ENCODE measurements at regions not wholly inside any gene's neighbourhood (a gene's known extent, or its start where the extent isn't known, plus 50 kb on each side); places are given as distances from the start of the nearest gene placed in this dataset.

GRCh38 chr2:195413422-195413821 lies 243.6 kb upstream of the SLC39A10 start:
- no peaks in the 10 kb centered on the region for H4K20me1 ChIP-seq (replicated peaks; ENCODE audit: control insufficient read depth, extremely low read depth, insufficient read depth, low read length)
- FAIRE-seq = no peak
- H3K4me2 ChIP-seq (ENCODE audit: insufficient read depth, low read length) = no peak overlapping the region
- H2AFZ ChIP-seq (ENCODE audit: low read depth, low read length) = no peak overlapping the region
- H3K9ac ChIP-seq (replicated peaks; ENCODE audit: extremely low read depth, insufficient read depth, low read length) = no peak overlapping the region
- no peaks in the 10 kb centered on the region for H3K79me2 ChIP-seq (ENCODE audit: control insufficient read depth, insufficient read depth, low read length)
- BruUV-seq (replicated peaks) = no TSS peak
- intact Hi-C loops (cut with micrococcal nuclease) = no loop called here
- ChIA-PET POLR2A (no interaction called here), CTCF (no interaction called here)
- H3K27me3 ChIP-seq (ENCODE audit: control insufficient read depth in 2 of 2, insufficient read depth in 2 of 2, low read length in 2 of 2) = peaks cover 0 to 2% of the 10 kb centered on the region in 2 experiments
- no peaks in the 10 kb centered on the region for H3K9me1 ChIP-seq (replicated peaks; ENCODE audit: control insufficient read depth, extremely low read depth, insufficient read depth, low read length)
- H3K4me1 ChIP-seq (ENCODE audit: control insufficient read depth, extremely low read depth, insufficient read depth, low read length) = no peaks in the 10 kb centered on the region
- no peaks in the 10 kb centered on the region for H3K9me3 ChIP-seq (replicated peaks; ENCODE audit: control insufficient read depth, insufficient read depth, low read length)
- no peaks in the 10 kb centered on the region for H3K36me3 ChIP-seq (ENCODE audit: control insufficient read depth in 2 of 2, extremely low read depth in 1 of 2, insufficient read depth in 2 of 2, low read length in 2 of 2)
- no peak for TF ChIP-seq EZH2 (IDR thresholded peaks at IDR 0.05; ENCODE audit: borderline replicate concordance, low read depth, low read length, severe bottlenecking)
- dilution Hi-C loops (cut with MboI; ENCODE audit: extremely low pct_ligation_motif_present, low sequenced_read_pairs) = no loop called here
- no peak overlapping the region for H3K4me3 ChIP-seq (replicated peaks in 1 of 3; ENCODE audit: insufficient read depth in 1 of 3, low read depth in 1 of 3, low read length in 3 of 3)
- DNase-seq (ENCODE audit: low read depth, low spot score) = no peak
- H3K27ac ChIP-seq (ENCODE audit: insufficient read depth, low read depth, low read length) = no peak overlapping the region

GRCh38 chr2:195411219-195411687 lies 245.8 kb upstream of the SLC39A10 start:
- DNase-seq (ENCODE audit: low read depth, low spot score) = no peak
- intact Hi-C loops (cut with micrococcal nuclease) = no loop called here
- Histone ChIP-seq H3K4me1 (ENCODE audit: control insufficient read depth, extremely low read depth, insufficient read depth, low read length) (no peaks in the 10 kb centered on the region), H3K4me2 (ENCODE audit: insufficient read depth, low read length) (no peak overlapping the region), H3K4me3 (replicated peaks in 1 of 3; ENCODE audit: insufficient read depth in 1 of 3, low read depth in 1 of 3, low read length in 3 of 3) (no peak overlapping the region), H2AFZ (ENCODE audit: low read depth, low read length) (no peak overlapping the region), H3K27me3 (ENCODE audit: control insufficient read depth in 2 of 2, insufficient read depth in 2 of 2, low read length in 2 of 2) (peaks cover 0 to 2% of the 10 kb centered on the region in 2 experiments), H3K79me2 (ENCODE audit: control insufficient read depth, insufficient read depth, low read length) (no peaks in the 10 kb centered on the region), H4K20me1 (replicated peaks; ENCODE audit: control insufficient read depth, extremely low read depth, insufficient read depth, low read length) (no peaks in the 10 kb centered on the region), H3K9me3 (replicated peaks; ENCODE audit: control insufficient read depth, insufficient read depth, low read length) (no peaks in the 10 kb centered on the region), H3K27ac (ENCODE audit: insufficient read depth, low read depth, low read length) (no peak overlapping the region), H3K36me3 (ENCODE audit: control insufficient read depth in 2 of 2, extremely low read depth in 1 of 2, insufficient read depth in 2 of 2, low read length in 2 of 2) (no peaks in the 10 kb centered on the region), H3K9me1 (replicated peaks; ENCODE audit: control insufficient read depth, extremely low read depth, insufficient read depth, low read length) (no peaks in the 10 kb centered on the region), H3K9ac (replicated peaks; ENCODE audit: extremely low read depth, insufficient read depth, low read length) (no peak overlapping the region)
- no TSS peak for BruUV-seq (replicated peaks)
- ChIA-PET CTCF (no interaction called here), POLR2A (no interaction called here)
- TF ChIP-seq MAX (IDR thresholded peaks at IDR 0.05; ENCODE audit: insufficient read depth, insufficient read length) (no peak), MYC (IDR thresholded peaks at IDR 0.05; ENCODE audit: low read depth, low read length) (no peak), POLR2A (IDR thresholded peaks at IDR 0.05; ENCODE audit: low read depth, low read length) (no peak), JUN (IDR thresholded peaks at IDR 0.05; ENCODE audit: borderline replicate concordance, insufficient read depth, insufficient read length, low read depth) (no peak), FOS (IDR thresholded peaks at IDR 0.05; ENCODE audit: borderline replicate concordance, insufficient read depth, low read length) (no peak), POLR2AphosphoS5 (IDR thresholded peaks at IDR 0.05; ENCODE audit: insufficient read depth, low read depth, low read length) (no peak), GATA2 (IDR thresholded peaks at IDR 0.05; ENCODE audit: insufficient read depth, insufficient read length, low read depth, low read length) (no peak), EZH2 (IDR thresholded peaks at IDR 0.05; ENCODE audit: borderline replicate concordance, low read depth, low read length, severe bottlenecking) (no peak), CTCF (IDR thresholded peaks at IDR 0.05; ENCODE audit: extremely low read depth in 1 of 2, insufficient read depth in 1 of 2, low read depth in 1 of 2, low read length in 2 of 2) (no peak)
- dilution Hi-C loops (cut with MboI; ENCODE audit: extremely low pct_ligation_motif_present, low sequenced_read_pairs) = no loop called here
- no peak for FAIRE-seq

Data from endothelial cell of umbilical vein (primary cell).